ENCODE measurements at regions not wholly inside any gene's neighbourhood (a gene's known extent, or its start where the extent isn't known, plus 50 kb on each side); places are given as distances from the start of the nearest gene placed in this dataset.

DNA sequence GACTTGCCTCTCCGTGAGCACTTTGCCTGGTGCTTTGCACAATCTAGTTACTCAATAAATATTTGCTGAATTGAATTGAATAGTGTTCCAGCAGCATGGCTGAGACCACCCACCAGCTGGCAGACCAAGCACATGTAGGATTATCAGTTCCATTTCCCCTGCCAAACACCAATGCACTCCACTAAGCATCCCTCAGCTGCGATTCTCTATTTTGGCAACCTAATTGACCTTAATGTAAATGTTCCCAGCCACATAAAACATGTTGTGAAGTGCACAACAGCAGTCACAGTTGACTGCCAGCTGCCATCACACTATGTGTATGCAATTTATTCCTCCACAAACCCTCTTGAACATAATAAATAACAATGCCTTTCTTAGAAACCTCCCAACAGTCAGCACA is 1879.4 kb upstream of the PIK3C3 start:
- TF ChIP-seq POLR2AphosphoS5 (IDR thresholded peaks at IDR 0.05) (no peak), POLR2A (IDR thresholded peaks at IDR 0.05) (no peak)
- TF ChIP-seq, protein P1, sequence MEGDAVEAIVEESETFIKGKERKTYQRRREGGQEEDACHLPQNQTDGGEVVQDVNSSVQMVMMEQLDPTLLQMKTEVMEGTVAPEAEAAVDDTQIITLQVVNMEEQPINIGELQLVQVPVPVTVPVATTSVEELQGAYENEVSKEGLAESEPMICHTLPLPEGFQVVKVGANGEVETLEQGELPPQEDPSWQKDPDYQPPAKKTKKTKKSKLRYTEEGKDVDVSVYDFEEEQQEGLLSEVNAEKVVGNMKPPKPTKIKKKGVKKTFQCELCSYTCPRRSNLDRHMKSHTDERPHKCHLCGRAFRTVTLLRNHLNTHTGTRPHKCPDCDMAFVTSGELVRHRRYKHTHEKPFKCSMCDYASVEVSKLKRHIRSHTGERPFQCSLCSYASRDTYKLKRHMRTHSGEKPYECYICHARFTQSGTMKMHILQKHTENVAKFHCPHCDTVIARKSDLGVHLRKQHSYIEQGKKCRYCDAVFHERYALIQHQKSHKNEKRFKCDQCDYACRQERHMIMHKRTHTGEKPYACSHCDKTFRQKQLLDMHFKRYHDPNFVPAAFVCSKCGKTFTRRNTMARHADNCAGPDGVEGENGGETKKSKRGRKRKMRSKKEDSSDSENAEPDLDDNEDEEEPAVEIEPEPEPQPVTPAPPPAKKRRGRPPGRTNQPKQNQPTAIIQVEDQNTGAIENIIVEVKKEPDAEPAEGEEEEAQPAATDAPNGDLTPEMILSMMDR (IDR thresholded peaks at IDR 0.05), result no peak
